HG03432 (cell line): ENCODE measurements at regions not wholly inside any gene's neighbourhood (a gene's known extent, or its start where the extent isn't known, plus 50 kb on each side); places are given as distances from the start of the nearest gene placed in this dataset.
"Not testable (repeated sequence)": the region's sequence is repeated elsewhere in the genome, so short reads cannot be mapped to it uniquely, and the experiment has no call there.

Source experiments
- ATAC-seq: cut with Tn5 transposase; IDR thresholded peaks from one replicate; pipeline ENCODE4 v1.9.1; 2021; ENCODE audit warnings: mild to moderate bottlenecking, moderate library complexity; ENCODE audit not compliant: unreplicated experiment

GRCh38 chr4:81694176-81694913 lies 222.6 kb upstream of the RASGEF1B start:
- no peak for ATAC-seq

GRCh38 chr4:81690871-81691270 lies 219.2 kb upstream of the RASGEF1B start:
- no peak for ATAC-seq

GRCh38 chr4:81688085-81688484 lies 216.4 kb upstream of the RASGEF1B start:
- no peak for ATAC-seq

GRCh38 chr4:81687471-81687870 lies 215.8 kb upstream of the RASGEF1B start:
- no peak for ATAC-seq

GRCh38 chr4:81685104-81685503 lies 213.4 kb upstream of the RASGEF1B start:
- ATAC-seq, result no peak

- ATAC-seq, result no peak
Observed at GRCh38 chr4:81684352-81684751, 212.6 kb upstream of the RASGEF1B start.

GRCh38 chr4:81682492-81682891 lies 210.8 kb upstream of the RASGEF1B start:
- ATAC-seq, result no peak

- ATAC-seq, result no peak
Observed at GRCh38 chr4:81679315-81679714, 207.6 kb upstream of the RASGEF1B start.

GRCh38 chr4:81678801-81679200 lies 207.1 kb upstream of the RASGEF1B start:
- ATAC-seq, result no peak

GRCh38 chr4:81676537-81676936 lies 204.8 kb upstream of the RASGEF1B start:
- no peak for ATAC-seq

GRCh38 chr4:81675791-81676393 lies 204.2 kb upstream of the RASGEF1B start:
- ATAC-seq, result no peak

- ATAC-seq, result no peak
Observed at GRCh38 chr4:81673961-81674360, 202.3 kb upstream of the RASGEF1B start.

- not testable (repeated sequence) for ATAC-seq
Observed at GRCh38 chr4:81668328-81668727, 196.6 kb upstream of the RASGEF1B start.

- no peak for ATAC-seq
Observed at GRCh38 chr4:81667539-81667938, 195.8 kb upstream of the RASGEF1B start.

GRCh38 chr4:81666491-81666890 lies 194.8 kb upstream of the RASGEF1B start:
- ATAC-seq, result no peak

- ATAC-seq, result no peak
Observed at GRCh38 chr4:81665649-81666048, 193.9 kb upstream of the RASGEF1B start.

- no peak for ATAC-seq
Observed at GRCh38 chr4:81665045-81665444, 193.3 kb upstream of the RASGEF1B start.

- no peak for ATAC-seq
Observed at GRCh38 chr4:81664079-81664478, 192.4 kb upstream of the RASGEF1B start.

GRCh38 chr4:81663368-81663767 lies 191.7 kb upstream of the RASGEF1B start:
- no peak for ATAC-seq

- no peak for ATAC-seq
Observed at GRCh38 chr4:81659051-81659450, 187.3 kb upstream of the RASGEF1B start.

- ATAC-seq, result no peak
Observed at GRCh38 chr4:81652069-81652478, 180.4 kb upstream of the RASGEF1B start.

- ATAC-seq, result no peak
Observed at GRCh38 chr4:81651243-81651899, 179.7 kb upstream of the RASGEF1B start.
